GM18870 (cell line): ENCODE measurements at regions not wholly inside any gene's neighbourhood (a gene's known extent, or its start where the extent isn't known, plus 50 kb on each side); places are given as distances from the start of the nearest gene placed in this dataset.
"Not testable (repeated sequence)": the region's sequence is repeated elsewhere in the genome, so short reads cannot be mapped to it uniquely, and the experiment has no call there.

ENCODE experiments used
- ATAC-seq: cut with Tn5 transposase; IDR thresholded peaks from one replicate; pipeline ENCODE4 v1.9.1; 2021; ENCODE audit warnings: moderate library complexity; ENCODE audit not compliant: unreplicated experiment

DNA sequence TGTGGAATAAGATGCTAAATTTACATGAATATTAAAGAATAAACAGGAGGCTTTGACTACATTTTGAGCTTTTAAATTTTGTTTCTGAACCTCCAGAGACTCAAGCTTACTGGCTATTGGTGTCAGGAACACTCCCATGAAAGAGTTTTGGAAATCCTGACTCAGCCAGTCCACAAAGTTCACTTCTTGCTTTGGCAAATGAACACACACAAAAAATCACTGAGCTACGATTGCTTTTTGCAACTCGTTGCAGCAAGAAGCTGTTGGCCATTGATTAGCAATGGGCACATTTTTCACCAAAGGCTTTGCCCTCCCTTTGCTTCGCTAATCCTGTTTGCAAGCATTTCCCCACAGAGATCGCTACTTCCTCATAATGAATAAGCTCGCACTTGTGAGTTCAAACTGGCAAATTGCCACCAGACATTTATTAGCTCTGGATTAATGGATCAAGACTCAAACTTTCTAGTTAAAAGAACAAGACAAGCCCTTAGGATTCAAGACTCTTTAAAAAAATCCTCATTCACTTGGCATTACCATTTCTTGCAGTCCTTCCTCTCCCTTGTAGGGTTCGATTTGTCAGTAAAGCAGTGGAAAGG is 343.2 kb upstream of the ONECUT1 start:
- ATAC-seq, result no peak

GRCh38 chr15:53130943-53131342 is 340.8 kb upstream of the ONECUT1 start:
- no peak for ATAC-seq

- ATAC-seq, result no peak
Measured at GRCh38 chr15:53129121-53129904, 339.2 kb upstream of the ONECUT1 start.

GRCh38 chr15:53128652-53129051 is 338.5 kb upstream of the ONECUT1 start:
- no peak for ATAC-seq

DNA sequence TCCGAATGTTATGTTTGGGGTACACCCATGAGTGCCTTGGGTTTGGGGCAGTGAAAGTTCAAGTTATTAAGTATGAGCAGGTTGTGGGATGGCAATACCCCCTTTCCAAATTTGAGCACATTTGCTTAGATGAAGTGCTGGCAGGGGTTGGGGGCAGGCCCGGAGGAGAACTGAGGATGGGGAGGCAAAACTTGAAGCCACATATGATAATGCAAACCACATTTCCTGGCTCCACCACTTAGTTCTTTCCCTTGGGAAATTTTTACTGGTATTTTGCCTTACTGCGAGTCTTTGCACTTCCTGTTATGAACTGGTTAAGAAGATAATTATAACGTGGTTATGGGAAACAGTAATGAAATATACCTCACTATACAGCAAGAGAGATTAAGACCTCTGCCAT is 336.0 kb upstream of the ONECUT1 start:
- ATAC-seq, result no peak

GRCh38 chr15:53122818-53123217 is 332.7 kb upstream of the ONECUT1 start:
- no peak for ATAC-seq

GRCh38 chr15:53116915-53117314 is 326.8 kb upstream of the ONECUT1 start:
- ATAC-seq, result not testable (repeated sequence)

GRCh38 chr15:53116169-53116568 is 326.0 kb upstream of the ONECUT1 start:
- ATAC-seq, result no peak

GRCh38 chr15:53115563-53115962 is 325.4 kb upstream of the ONECUT1 start:
- ATAC-seq, result no peak

GRCh38 chr15:53114960-53115359 is 324.8 kb upstream of the ONECUT1 start:
- ATAC-seq, result no peak

GRCh38 chr15:53110999-53111398 is 320.9 kb upstream of the ONECUT1 start:
- no peak for ATAC-seq

DNA sequence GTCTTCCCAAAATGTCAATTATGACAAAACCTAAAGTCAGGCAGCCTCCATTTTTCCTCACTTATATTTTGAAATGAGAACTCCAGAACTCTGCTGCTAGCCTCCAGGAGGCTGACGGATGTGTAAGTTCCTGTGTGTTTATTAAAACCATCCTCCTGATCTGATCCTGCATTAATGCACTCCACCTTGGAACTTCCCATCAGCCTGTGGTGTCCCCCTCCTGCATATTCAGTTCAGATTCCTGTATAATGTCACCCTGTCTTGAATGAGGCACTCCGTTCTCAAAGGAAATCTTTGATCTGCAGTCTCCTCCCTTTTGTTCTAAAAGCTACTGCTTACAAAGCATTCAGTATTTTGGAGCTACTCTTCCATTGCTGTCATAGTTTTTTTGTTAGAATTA is 318.2 kb upstream of the ONECUT1 start:
- ATAC-seq, result no peak

DNA sequence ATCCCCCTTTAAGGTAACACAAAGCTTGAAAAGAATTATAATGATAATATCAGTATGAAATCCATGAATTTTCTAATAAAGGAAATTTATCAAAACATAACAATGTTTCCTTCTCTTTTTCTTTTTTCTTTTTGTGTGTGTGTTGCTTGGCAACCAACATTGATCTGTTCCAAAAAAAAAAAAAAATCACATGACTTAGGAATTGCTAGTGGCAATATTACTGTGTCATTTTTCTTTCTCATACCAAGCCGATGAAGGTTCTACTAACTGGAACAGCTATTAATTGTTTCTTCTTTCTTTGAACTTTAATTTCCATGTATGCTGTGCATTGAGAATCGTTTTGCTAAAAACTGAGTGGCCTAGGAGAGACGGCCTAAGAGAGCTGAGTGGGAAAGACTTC is 317.7 kb upstream of the ONECUT1 start:
- no peak for ATAC-seq

GRCh38 chr15:53106505-53107286 is 316.6 kb upstream of the ONECUT1 start:
- ATAC-seq, result no peak

DNA sequence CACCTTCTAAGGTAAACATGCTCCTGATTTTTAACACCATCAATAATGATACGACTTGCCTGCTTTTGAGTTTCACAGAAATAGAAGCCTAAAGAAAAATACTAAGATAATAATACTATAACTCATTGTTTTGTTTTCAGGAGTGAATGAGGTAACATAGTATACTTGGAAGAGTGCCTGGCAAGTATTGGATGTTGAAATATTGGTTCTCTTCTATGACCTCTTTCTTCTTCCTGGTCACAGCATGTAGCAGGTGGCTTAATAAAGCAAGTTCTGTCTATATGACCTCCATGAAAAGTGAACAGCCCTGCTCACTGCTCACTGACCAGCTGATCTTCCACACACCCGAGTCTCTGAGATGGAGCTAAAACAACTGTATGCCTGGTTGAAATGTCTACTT is 312.3 kb upstream of the ONECUT1 start:
- ATAC-seq, result no peak

- ATAC-seq, result no peak
Measured at GRCh38 chr15:53080484-53080883, 290.3 kb upstream of the ONECUT1 start.

GRCh38 chr15:53074221-53074620 is 284.1 kb upstream of the ONECUT1 start:
- ATAC-seq, result no peak

- no peak for ATAC-seq
Measured at GRCh38 chr15:53072077-53072476, 281.9 kb upstream of the ONECUT1 start.

GRCh38 chr15:53068636-53069035 is 278.5 kb upstream of the ONECUT1 start:
- no peak for ATAC-seq

- no peak for ATAC-seq
Measured at GRCh38 chr15:53059273-53060043, 269.3 kb upstream of the ONECUT1 start.

DNA sequence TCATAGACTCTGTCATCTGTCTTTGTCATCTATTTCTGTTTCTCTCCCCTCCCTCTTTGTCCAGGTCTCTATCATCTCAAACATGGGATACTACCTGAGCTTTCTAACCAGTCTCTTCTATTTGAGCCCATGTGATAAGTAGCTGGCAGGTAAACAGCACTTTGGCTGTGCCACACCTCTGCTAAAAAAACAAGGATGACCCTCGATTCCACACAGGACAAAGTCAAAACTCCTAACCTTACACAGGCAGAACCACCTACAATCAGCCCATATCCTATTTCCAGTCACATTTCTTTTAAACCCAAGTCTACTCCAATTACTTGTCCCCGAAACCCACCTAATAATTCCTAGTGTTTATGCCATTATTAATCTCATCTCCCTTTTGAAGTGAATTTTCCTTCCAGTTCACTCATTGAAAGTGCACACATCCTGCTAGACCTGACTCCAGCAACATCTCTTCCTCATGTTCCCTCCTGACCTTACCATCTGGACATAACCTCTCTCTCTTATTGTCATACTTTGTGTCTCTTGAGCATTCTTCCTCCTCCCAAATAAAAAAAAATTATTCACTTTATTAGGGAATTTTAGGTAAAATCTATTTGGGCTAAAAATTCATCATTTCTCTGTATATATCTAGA is 256.1 kb upstream of the ONECUT1 start:
- no peak for ATAC-seq
